ENCODE measurements at regions not wholly inside any gene's neighbourhood (a gene's known extent, or its start where the extent isn't known, plus 50 kb on each side); places are given as distances from the start of the nearest gene placed in this dataset.

GRCh38 chr1:36540056-36540455 lies 57.3 kb upstream of the CSF3R start:
- 81% methylated on average over 5 of the region's 10 CpGs for WGBS (ENCODE audit: insufficient coverage)
- CTCF ChIA-PET, result no interaction called here

GRCh38 chr1:36539526-36539925 lies 56.8 kb upstream of the CSF3R start:
- H3K4me2 ChIP-seq (replicated peaks; ENCODE audit: low read depth, low read length, poor library complexity, severe bottlenecking), result no peak overlapping the region
- no peaks in the 10 kb centered on the region for H3K79me2 ChIP-seq (ENCODE audit: control insufficient read depth, insufficient read depth, low read length)
- TF ChIP-seq CTCF (IDR thresholded peaks at IDR 0.05), result no peak
- no peak for TF ChIP-seq EZH2 (IDR thresholded peaks at IDR 0.05; ENCODE audit: borderline replicate concordance, insufficient read depth, low read depth, low read length, poor library complexity, severe bottlenecking)
- DNase-seq, result no peak
- no peak for ATAC-seq (ENCODE audit: low read depth)
- H3K4me3 ChIP-seq (ENCODE audit: control extremely low read depth in 1 of 5, extremely low read depth in 1 of 5, insufficient read depth in 1 of 5, low read depth in 2 of 5, low read length in 4 of 5), result no peak overlapping the region
- H3K27me3 ChIP-seq (replicated peaks in 1 of 4; ENCODE audit: control extremely low read depth in 1 of 4, control insufficient read depth in 3 of 4, insufficient read depth in 4 of 4, low read length in 3 of 4), result peaks cover 0 to 5% (median 0%) of the 10 kb centered on the region in 4 experiments
- H4K20me1 ChIP-seq (ENCODE audit: control insufficient read depth, insufficient read depth, low read length, poor library complexity, severe bottlenecking), result no peaks in the 10 kb centered on the region
- peaks cover 43% of the 10 kb centered on the region for H3K27me3 Mint-ChIP-seq
- intact Hi-C loops (cut with micrococcal nuclease), result no loop called here
- no peaks in the 10 kb centered on the region for H3K36me3 ChIP-seq (replicated peaks in 1 of 2; ENCODE audit: control extremely low read depth in 1 of 2, control insufficient read depth in 1 of 2, extremely low read depth in 1 of 2, insufficient read depth in 2 of 2, low read length in 1 of 2)
- 100% methylated on average over 1 of the region's 2 CpGs for WGBS (ENCODE audit: insufficient coverage)
- no peak overlapping the region for H3K27ac Mint-ChIP-seq
- H3K9me3 ChIP-seq (ENCODE audit: control extremely low read depth in 1 of 3, control insufficient read depth in 2 of 3, insufficient read depth in 1 of 3, low read length in 2 of 3), result no peaks in the 10 kb centered on the region
- ChIA-PET POLR2A (no interaction called here), CTCF (no interaction called here)
- no peak overlapping the region for H3K9ac ChIP-seq (ENCODE audit: low read length)
- no peaks in the 10 kb centered on the region for H3K4me1 Mint-ChIP-seq
- no peak overlapping the region for H3K27ac ChIP-seq (ENCODE audit: low read length in 2 of 2)
- no peaks in the 10 kb centered on the region for H3K4me1 ChIP-seq (ENCODE audit: control insufficient read depth in 2 of 2, insufficient read depth in 2 of 2, low read length in 2 of 2)
- H3K9me3 Mint-ChIP-seq (ENCODE audit: insufficient read depth), result no peaks in the 10 kb centered on the region
- no peak overlapping the region for H2AFZ ChIP-seq (ENCODE audit: insufficient read depth, low read depth, low read length, poor library complexity, severe bottlenecking)
- H3K4me3 Mint-ChIP-seq, result no peak overlapping the region

More at GRCh38 chr1:36540056-36540455, 57.3 kb upstream of the CSF3R start:
- Histone ChIP-seq H3K27ac (ENCODE audit: low read length in 2 of 2) (no peak overlapping the region), H3K4me3 (ENCODE audit: control extremely low read depth in 1 of 5, extremely low read depth in 1 of 5, insufficient read depth in 1 of 5, low read depth in 2 of 5, low read length in 4 of 5) (no peak overlapping the region), H3K4me2 (replicated peaks; ENCODE audit: low read depth, low read length, poor library complexity, severe bottlenecking) (no peak overlapping the region), H4K20me1 (ENCODE audit: control insufficient read depth, insufficient read depth, low read length, poor library complexity, severe bottlenecking) (no peaks in the 10 kb centered on the region), H2AFZ (ENCODE audit: insufficient read depth, low read depth, low read length, poor library complexity, severe bottlenecking) (no peak overlapping the region), H3K9me3 (ENCODE audit: control extremely low read depth in 1 of 3, control insufficient read depth in 2 of 3, insufficient read depth in 1 of 3, low read length in 2 of 3) (no peaks in the 10 kb centered on the region), H3K79me2 (ENCODE audit: control insufficient read depth, insufficient read depth, low read length) (no peaks in the 10 kb centered on the region), H3K27me3 (replicated peaks in 1 of 4; ENCODE audit: control extremely low read depth in 1 of 4, control insufficient read depth in 3 of 4, insufficient read depth in 4 of 4, low read length in 3 of 4) (peaks cover 0 to 5% (median 0%) of the 10 kb centered on the region in 4 experiments), H3K36me3 (replicated peaks in 1 of 2; ENCODE audit: control extremely low read depth in 1 of 2, control insufficient read depth in 1 of 2, extremely low read depth in 1 of 2, insufficient read depth in 2 of 2, low read length in 1 of 2) (no peaks in the 10 kb centered on the region), H3K9ac (ENCODE audit: low read length) (no peak overlapping the region), H3K4me1 (ENCODE audit: control insufficient read depth in 2 of 2, insufficient read depth in 2 of 2, low read length in 2 of 2) (no peaks in the 10 kb centered on the region)
- Mint-ChIP-seq H3K27me3 (peaks cover 43% of the 10 kb centered on the region), H3K4me3 (no peak overlapping the region), H3K27ac (no peak overlapping the region), H3K9me3 (ENCODE audit: insufficient read depth) (no peaks in the 10 kb centered on the region), H3K4me1 (no peaks in the 10 kb centered on the region)
- POLR2A ChIA-PET, result no interaction called here
- ATAC-seq (ENCODE audit: low read depth) (no peak), DNase-seq (no peak)
- TF ChIP-seq CTCF (IDR thresholded peaks at IDR 0.05), result no peak
- no peak for TF ChIP-seq EZH2 (IDR thresholded peaks at IDR 0.05; ENCODE audit: borderline replicate concordance, insufficient read depth, low read depth, low read length, poor library complexity, severe bottlenecking)
- intact Hi-C loops (cut with micrococcal nuclease), result no loop called here

Measured in B cell (primary cell).